HFFc6 (cell line): ENCODE measurements at regions not wholly inside any gene's neighbourhood (a gene's known extent, or its start where the extent isn't known, plus 50 kb on each side); places are given as distances from the start of the nearest gene placed in this dataset.

Source experiments
- DNase-seq: peaks from one replicate; pipeline ENCODE4 v3.0.0-alpha.2; 2018
- H3K27ac Mint-ChIP-seq: 2 replicates; pipeline ENCODE4 v1.8.0; 2020; ENCODE audit warnings: mild to moderate bottlenecking, mixed read lengths
- H3K27me3 Mint-ChIP-seq: 2 replicates; pipeline ENCODE4 v1.8.0; 2021; ENCODE audit warnings: mild to moderate bottlenecking, moderate library complexity, mixed read lengths; ENCODE audit not compliant: insufficient read depth
- H3K36me3 Mint-ChIP-seq: 2 replicates; pipeline ENCODE4 v1.8.0; 2021; ENCODE audit warnings: low read depth, mixed read lengths
- H3K4me1 Mint-ChIP-seq: 2 replicates; pipeline ENCODE4 v1.8.0; 2020; ENCODE audit warnings: low read depth, mixed read lengths
- H3K4me3 Mint-ChIP-seq: 2 replicates; pipeline ENCODE4 v1.8.0; 2020; ENCODE audit warnings: mild to moderate bottlenecking, moderate library complexity, mixed read lengths
- H3K9me3 Mint-ChIP-seq: 2 replicates; pipeline ENCODE4 v1.8.0; 2020; ENCODE audit warnings: mild to moderate bottlenecking, mixed read lengths
- CTCF ChIP-seq: fragments of 200-600 bp; sonication (generic); IDR thresholded peaks from 2 replicates; pipeline ENCODE4 v1.5.0; 2021; ENCODE audit warnings: antibody characterized with exemption, mild to moderate bottlenecking

GRCh38 chr6:91868539-91869202 is 1281.8 kb upstream of the MAP3K7 start:
- no peak overlapping the region for H3K27ac Mint-ChIP-seq
- no peaks in the 10 kb centered on the region for H3K4me1 Mint-ChIP-seq
- TF ChIP-seq CTCF, result no peak
- DNase-seq, result no peak
- peaks cover 40% of the 10 kb centered on the region for H3K9me3 Mint-ChIP-seq
- no peaks in the 10 kb centered on the region; the same call in 1 of the 2 replicates for H3K27me3 Mint-ChIP-seq
- H3K36me3 Mint-ChIP-seq, result no peaks in the 10 kb centered on the region
- H3K4me3 Mint-ChIP-seq, result no peak overlapping the region

GRCh38 chr6:91865889-91866288 is 1279.0 kb upstream of the MAP3K7 start:
- H3K4me3 Mint-ChIP-seq, result no peak overlapping the region
- no peak for TF ChIP-seq CTCF
- H3K9me3 Mint-ChIP-seq, result peaks cover 44% of the 10 kb centered on the region
- H3K27me3 Mint-ChIP-seq, result no peaks in the 10 kb centered on the region; the same call in 1 of the 2 replicates
- no peak overlapping the region for H3K27ac Mint-ChIP-seq
- no peaks in the 10 kb centered on the region for H3K4me1 Mint-ChIP-seq
- no peak for DNase-seq
- peaks cover 6% of the 10 kb centered on the region; the same call in 1 of the 2 replicates for H3K36me3 Mint-ChIP-seq

- no peak for DNase-seq
- H3K27me3 Mint-ChIP-seq, result no peaks in the 10 kb centered on the region; the same call in 1 of the 2 replicates
- H3K9me3 Mint-ChIP-seq, result peaks cover 44% of the 10 kb centered on the region
- TF ChIP-seq CTCF, result no peak
- H3K27ac Mint-ChIP-seq, result no peak overlapping the region
- H3K4me3 Mint-ChIP-seq, result no peak overlapping the region
- H3K4me1 Mint-ChIP-seq, result no peaks in the 10 kb centered on the region
- peaks cover 6% of the 10 kb centered on the region; the same call in 1 of the 2 replicates for H3K36me3 Mint-ChIP-seq
Measured at GRCh38 chr6:91864911-91865310, 1278.0 kb upstream of the MAP3K7 start.

- no peaks in the 10 kb centered on the region for H3K27me3 Mint-ChIP-seq
- H3K4me3 Mint-ChIP-seq, result no peak overlapping the region
- TF ChIP-seq CTCF, result no peak
- H3K9me3 Mint-ChIP-seq, result peaks cover 33% of the 10 kb centered on the region
- no peak overlapping the region for H3K27ac Mint-ChIP-seq
- peaks cover 6% of the 10 kb centered on the region; the same call in 1 of the 2 replicates for H3K36me3 Mint-ChIP-seq
- DNase-seq, result no peak
- H3K4me1 Mint-ChIP-seq, result no peaks in the 10 kb centered on the region
Measured at GRCh38 chr6:91860541-91861335, 1273.9 kb upstream of the MAP3K7 start.

GRCh38 chr6:91852252-91852651 is 1265.4 kb upstream of the MAP3K7 start:
- Mint-ChIP-seq H3K27me3 (no peaks in the 10 kb centered on the region), H3K36me3 (no peaks in the 10 kb centered on the region), H3K27ac (no peak overlapping the region), H3K4me3 (no peak overlapping the region), H3K9me3 (peaks cover 43% of the 10 kb centered on the region), H3K4me1 (no peaks in the 10 kb centered on the region)
- no peak for TF ChIP-seq CTCF
- no peak for DNase-seq
